ENCODE measurements at regions not wholly inside any gene's neighbourhood (a gene's known extent, or its start where the extent isn't known, plus 50 kb on each side); places are given as distances from the start of the nearest gene placed in this dataset.

DNA sequence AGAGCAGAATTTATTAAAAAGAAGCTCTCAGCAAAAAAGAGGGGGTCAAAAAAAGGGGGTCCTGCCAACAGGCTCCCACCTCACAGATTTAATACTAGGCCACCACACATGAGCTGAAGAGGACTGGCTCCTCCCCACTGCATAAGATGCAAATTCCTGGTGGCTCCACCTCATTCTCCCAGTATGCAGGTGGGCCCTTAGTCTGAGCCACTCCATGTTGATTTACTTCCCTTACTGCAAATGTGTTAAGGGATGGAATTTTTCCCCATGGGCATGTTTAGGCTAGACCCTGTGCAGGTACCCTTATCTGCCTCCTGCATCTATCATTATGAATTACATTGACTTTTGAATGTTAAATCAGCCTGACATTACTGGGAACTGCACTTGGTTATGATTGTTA, 82.9 kb downstream of the ISOC1 start:
- no peak for DNase-seq (ENCODE audit: low read depth, low spot score)
- Histone ChIP-seq H3K27me3 (ENCODE audit: control insufficient read depth in 2 of 2, insufficient read depth in 2 of 2, low read length in 2 of 2) (no peaks in the 10 kb centered on the region), H3K27ac (ENCODE audit: insufficient read depth, low read depth, low read length) (no peak overlapping the region), H3K36me3 (ENCODE audit: control insufficient read depth in 2 of 2, extremely low read depth in 1 of 2, insufficient read depth in 2 of 2, low read length in 2 of 2) (no peaks in the 10 kb centered on the region), H3K79me2 (ENCODE audit: control insufficient read depth, insufficient read depth, low read length) (no peaks in the 10 kb centered on the region), H3K4me1 (ENCODE audit: control insufficient read depth, extremely low read depth, insufficient read depth, low read length) (no peaks in the 10 kb centered on the region), H4K20me1 (replicated peaks; ENCODE audit: control insufficient read depth, extremely low read depth, insufficient read depth, low read length) (no peaks in the 10 kb centered on the region), H2AFZ (ENCODE audit: low read depth, low read length) (no peak overlapping the region), H3K4me2 (ENCODE audit: insufficient read depth, low read length) (no peak overlapping the region), H3K9ac (replicated peaks; ENCODE audit: extremely low read depth, insufficient read depth, low read length) (no peak overlapping the region), H3K9me3 (replicated peaks; ENCODE audit: control insufficient read depth, insufficient read depth, low read length) (no peaks in the 10 kb centered on the region), H3K4me3 (replicated peaks in 1 of 3; ENCODE audit: insufficient read depth in 1 of 3, low read depth in 1 of 3, low read length in 3 of 3) (no peak overlapping the region), H3K9me1 (replicated peaks; ENCODE audit: control insufficient read depth, extremely low read depth, insufficient read depth, low read length) (no peaks in the 10 kb centered on the region)
- intact Hi-C loops (cut with micrococcal nuclease), result no loop called here
- POLR2A ChIA-PET, result no interaction called here
- CTCF ChIA-PET, result no interaction called here
- TF ChIP-seq FOS (IDR thresholded peaks at IDR 0.05; ENCODE audit: borderline replicate concordance, insufficient read depth, low read length) (no peak), CTCF (IDR thresholded peaks at IDR 0.05; ENCODE audit: extremely low read depth in 1 of 2, insufficient read depth in 1 of 2, low read depth in 1 of 2, low read length in 2 of 2) (no peak), EZH2 (IDR thresholded peaks at IDR 0.05; ENCODE audit: borderline replicate concordance, low read depth, low read length, severe bottlenecking) (no peak), JUN (IDR thresholded peaks at IDR 0.05; ENCODE audit: borderline replicate concordance, insufficient read depth, insufficient read length, low read depth) (no peak), POLR2AphosphoS5 (IDR thresholded peaks at IDR 0.05; ENCODE audit: insufficient read depth, low read depth, low read length) (no peak), POLR2A (IDR thresholded peaks at IDR 0.05; ENCODE audit: low read depth, low read length) (no peak), GATA2 (IDR thresholded peaks at IDR 0.05; ENCODE audit: insufficient read depth, insufficient read length, low read depth, low read length) (no peak), MYC (IDR thresholded peaks at IDR 0.05; ENCODE audit: low read depth, low read length) (no peak)
- TF ChIP-seq, protein P1, sequence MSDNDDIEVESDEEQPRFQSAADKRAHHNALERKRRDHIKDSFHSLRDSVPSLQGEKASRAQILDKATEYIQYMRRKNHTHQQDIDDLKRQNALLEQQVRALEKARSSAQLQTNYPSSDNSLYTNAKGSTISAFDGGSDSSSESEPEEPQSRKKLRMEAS (IDR thresholded peaks at IDR 0.05; ENCODE audit: insufficient read depth, insufficient read length), result no peak
- no TSS peak for BruUV-seq (replicated peaks)
- FAIRE-seq, result no peak
- dilution Hi-C loops (cut with MboI; ENCODE audit: extremely low pct_ligation_motif_present, low sequenced_read_pairs), result no loop called here
